Astrocyte of the cerebellum (primary cell): ENCODE measurements at regions not wholly inside any gene's neighbourhood (a gene's known extent, or its start where the extent isn't known, plus 50 kb on each side); places are given as distances from the start of the nearest gene placed in this dataset.

Source experiments
- DNase-seq: peaks from one replicate; pipeline ENCODE4 v3.0.0-alpha.2; 2011; ENCODE audit warnings: low read depth
- H3K4me3 ChIP-seq: 2 replicates; pipeline ENCODE4 v1.5.1; 2011; ENCODE audit warnings: mild to moderate bottlenecking, low read depth, low read length, moderate library complexity
- CTCF ChIP-seq: IDR thresholded peaks from 2 replicates; pipeline ENCODE4 v1.5.1; 2012; ENCODE audit warnings: low read length, low read depth, moderate library complexity, mild to moderate bottlenecking; ENCODE audit errors: missing control alignments
- in situ Hi-C: cut with HindIII; loops from 2 replicates; pipeline ENCODE4 v1.10.0; 2017; ENCODE audit warnings: low sequenced_read_pairs

- TF ChIP-seq CTCF = no peak
- DNase-seq = no peak
- in situ Hi-C loops = no loop called here
- no peak overlapping the region for H3K4me3 ChIP-seq
Measured at GRCh38 chr4:38223782-38224236, 263.6 kb downstream of the PTTG2 start.

DNA sequence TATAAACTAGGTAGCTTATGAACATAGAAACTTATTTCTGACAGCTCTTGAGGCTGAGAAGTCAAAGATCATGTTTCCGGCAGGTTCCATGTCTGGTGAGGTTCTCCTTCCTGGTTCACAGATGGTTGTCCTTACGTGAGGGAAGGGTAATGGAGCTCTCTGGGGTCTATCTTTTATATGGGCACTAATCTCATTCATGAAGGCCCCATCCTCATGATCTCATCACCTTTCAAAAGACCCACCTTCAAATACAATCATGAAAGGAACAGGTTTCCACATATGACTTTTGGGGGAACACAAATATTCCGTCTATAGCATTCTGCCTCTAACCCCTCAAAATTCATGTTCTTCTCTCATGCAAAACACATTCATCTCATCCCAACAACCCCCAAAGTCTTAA, 264.7 kb downstream of the PTTG2 start:
- H3K4me3 ChIP-seq = no peak overlapping the region
- no peak for DNase-seq
- in situ Hi-C loops = no loop called here
- TF ChIP-seq CTCF = no peak

DNA sequence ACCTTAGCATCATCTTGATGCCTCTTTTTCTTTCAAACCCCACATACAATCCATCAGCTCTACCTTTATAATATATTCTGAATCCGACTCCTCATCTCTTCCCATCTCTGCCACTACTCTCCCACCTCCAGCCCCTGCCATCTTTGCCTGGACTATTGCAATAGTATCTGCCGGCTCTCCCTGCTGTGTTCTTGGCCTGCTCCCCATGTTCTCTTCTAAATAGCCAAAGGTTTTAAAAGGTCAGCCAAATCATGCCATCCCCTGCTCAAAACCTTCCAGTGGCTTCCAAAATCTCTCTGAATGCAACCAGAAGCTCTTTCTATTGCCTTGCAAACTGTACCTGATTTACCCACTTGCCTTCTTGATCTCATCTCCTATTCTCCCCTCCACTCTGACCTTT, 266.0 kb downstream of the PTTG2 start:
- in situ Hi-C loops = no loop called here

DNA sequence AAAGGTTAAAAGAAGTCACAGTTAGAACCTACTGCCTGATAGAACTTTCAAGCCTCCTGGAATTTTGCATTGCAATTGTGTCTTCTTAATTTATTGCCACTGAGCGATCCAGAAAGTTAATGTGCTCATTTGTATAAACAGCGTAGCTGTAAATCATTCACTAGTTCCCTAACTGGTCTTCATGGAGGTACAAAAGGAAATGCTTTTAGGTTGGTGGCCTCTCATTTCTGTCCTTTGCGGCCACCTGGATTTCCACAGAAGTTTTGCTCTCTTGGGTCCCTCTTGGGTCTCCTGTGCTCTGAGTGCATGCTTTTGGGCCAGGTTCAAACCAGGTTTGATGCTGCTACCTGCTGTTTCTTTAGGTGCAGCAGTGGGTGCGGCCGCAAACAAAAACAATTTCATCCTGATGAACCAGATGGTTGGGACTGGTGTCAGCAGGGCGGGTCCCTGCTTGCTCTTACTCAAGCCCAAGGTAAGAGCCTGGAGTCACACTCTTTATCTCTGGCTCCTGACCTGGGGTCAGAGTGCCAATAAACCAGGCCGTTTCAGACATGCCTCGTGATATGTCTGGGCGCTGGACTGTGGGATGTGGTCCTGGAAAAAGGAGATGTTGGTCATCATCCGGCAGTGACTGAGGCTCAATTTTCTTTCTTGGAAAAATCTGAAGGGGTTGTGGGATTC, 270.1 kb downstream of the PTTG2 start:
- TF ChIP-seq CTCF = no peak

More for the DNA sequence above, 266.0 kb downstream of the PTTG2 start:
- no peak for TF ChIP-seq CTCF
- H3K4me3 ChIP-seq = no peak overlapping the region
- DNase-seq = no peak

GRCh38 chr4:38230821-38231563, 270.8 kb downstream of the PTTG2 start:
- DNase-seq = no peak
- no peak overlapping the region for H3K4me3 ChIP-seq
- TF ChIP-seq CTCF = no peak
- in situ Hi-C loops = no loop called here

More for the DNA sequence above, 270.1 kb downstream of the PTTG2 start:
- H3K4me3 ChIP-seq = no peak overlapping the region
- no peak for DNase-seq
- in situ Hi-C loops = no loop called here

GRCh38 chr4:38231626-38232025, 271.4 kb downstream of the PTTG2 start:
- no peak for DNase-seq
- no peak for TF ChIP-seq CTCF
- H3K4me3 ChIP-seq = no peak overlapping the region
- in situ Hi-C loops = no loop called here
